Subcutaneous abdominal adipose tissue (tissue), 5 donors: ENCODE measurements at regions not wholly inside any gene's neighbourhood (a gene's known extent, or its start where the extent isn't known, plus 50 kb on each side); places are given as distances from the start of the nearest gene placed in this dataset.

Experiments used
- H3K27ac ChIP-seq: one replicate; pipeline ENCODE4 v1.7.0; 2013; ENCODE audit warnings: low read depth, mild to moderate bottlenecking, inconsistent platforms, low read length, moderate library complexity
- H3K27me3 ChIP-seq, 5 donors: one replicate each; pipeline ENCODE4 v1.7.0; 2013; ENCODE audit warnings: low read length in 5 of 5, inconsistent platforms in 1 of 5; ENCODE audit not compliant: control insufficient read depth in 5 of 5, insufficient read depth in 4 of 5
- H3K36me3 ChIP-seq, 5 donors: one replicate each; pipeline ENCODE4 v1.7.0; 2013; ENCODE audit warnings: low read length in 5 of 5; ENCODE audit not compliant: control insufficient read depth in 5 of 5, insufficient read depth in 5 of 5
- H3K4me1 ChIP-seq, 5 donors: one replicate each; pipeline ENCODE4 v1.7.0; 2013; ENCODE audit warnings: low read length in 5 of 5, mild to moderate bottlenecking in 3 of 5, moderate library complexity in 1 of 5; ENCODE audit not compliant: control insufficient read depth in 5 of 5, insufficient read depth in 5 of 5
- H3K4me3 ChIP-seq, 5 donors: one replicate each; pipeline ENCODE4 v1.7.0; 2013; ENCODE audit warnings: low read length in 5 of 5, low read depth in 1 of 5
- H3K9ac ChIP-seq, 5 donors: one replicate each; pipeline ENCODE4 v1.7.0; 2013; ENCODE audit warnings: low read length in 5 of 5, mild to moderate bottlenecking in 4 of 5, moderate library complexity in 3 of 5
- H3K9me3 ChIP-seq, 5 donors: one replicate each; pipeline ENCODE4 v1.7.0; 2013; ENCODE audit warnings: low read length in 5 of 5; ENCODE audit not compliant: control insufficient read depth in 5 of 5
- donor health status: healthy.
- donor health status: healthy.
- donor health status: healthy.
- donor health status: healthy.
- donor health status: healthy.

- H3K27ac ChIP-seq: no peak overlapping the region
- no peak overlapping the region for H3K4me3 ChIP-seq
- no peaks in the 10 kb centered on the region for H3K4me1 ChIP-seq
- H3K9me3 ChIP-seq: peaks cover 0 to 7% (median 0%) of the 10 kb centered on the region in 5 donors
- no peak overlapping the region for H3K9ac ChIP-seq
- no peaks in the 10 kb centered on the region for H3K36me3 ChIP-seq
- H3K27me3 ChIP-seq: no peaks in the 10 kb centered on the region
Observed at GRCh38 chr2:103823847-103824246, 1030.1 kb upstream of the POU3F3 start.

GRCh38 chr2:103847276-103847675 lies 1006.6 kb upstream of the POU3F3 start:
- Histone ChIP-seq H3K27ac (no peak overlapping the region), H3K27me3 (no peaks in the 10 kb centered on the region), H3K36me3 (no peaks in the 10 kb centered on the region), H3K4me1 (no peaks in the 10 kb centered on the region), H3K9me3 (peaks cover 0 to 13% (median 4%) of the 10 kb centered on the region in 5 donors), H3K9ac (no peak overlapping the region), H3K4me3 (no peak overlapping the region)

- Histone ChIP-seq H3K9ac (no peak overlapping the region), H3K36me3 (no peaks in the 10 kb centered on the region), H3K27me3 (no peaks in the 10 kb centered on the region), H3K4me1 (no peaks in the 10 kb centered on the region), H3K9me3 (no peaks in the 10 kb centered on the region), H3K4me3 (no peak overlapping the region), H3K27ac (no peak overlapping the region)
Observed at GRCh38 chr2:103859238-103859637, 994.7 kb upstream of the POU3F3 start.

- Histone ChIP-seq H3K4me3 (no peak overlapping the region), H3K27ac (no peak overlapping the region), H3K4me1 (no peaks in the 10 kb centered on the region), H3K9ac (no peak overlapping the region), H3K9me3 (no peaks in the 10 kb centered on the region), H3K36me3 (no peaks in the 10 kb centered on the region), H3K27me3 (no peaks in the 10 kb centered on the region)
Observed at GRCh38 chr2:103860016-103860415, 993.9 kb upstream of the POU3F3 start.

GRCh38 chr2:103868396-103868795 lies 985.5 kb upstream of the POU3F3 start:
- Histone ChIP-seq H3K36me3 (no peaks in the 10 kb centered on the region), H3K27ac (no peak overlapping the region), H3K27me3 (no peaks in the 10 kb centered on the region), H3K4me3 (no peak overlapping the region), H3K4me1 (no peaks in the 10 kb centered on the region), H3K9me3 (no peaks in the 10 kb centered on the region), H3K9ac (no peak overlapping the region)

GRCh38 chr2:103873716-103874351 lies 980.1 kb upstream of the POU3F3 start:
- Histone ChIP-seq H3K4me3 (no peak overlapping the region), H3K9ac (no peak overlapping the region)

GRCh38 chr2:103875131-103875530 lies 978.8 kb upstream of the POU3F3 start:
- Histone ChIP-seq H3K27me3 (no peaks in the 10 kb centered on the region), H3K9me3 (no peaks in the 10 kb centered on the region), H3K27ac (no peak overlapping the region), H3K9ac (no peak overlapping the region), H3K36me3 (no peaks in the 10 kb centered on the region), H3K4me3 (no peak overlapping the region), H3K4me1 (no peaks in the 10 kb centered on the region)

More at GRCh38 chr2:103873716-103874351, 980.1 kb upstream of the POU3F3 start:
- no peaks in the 10 kb centered on the region for H3K36me3 ChIP-seq
- H3K27ac ChIP-seq: no peak overlapping the region
- no peaks in the 10 kb centered on the region for H3K4me1 ChIP-seq
- H3K9me3 ChIP-seq: no peaks in the 10 kb centered on the region
- no peaks in the 10 kb centered on the region for H3K27me3 ChIP-seq

GRCh38 chr2:103875531-103875930 lies 978.4 kb upstream of the POU3F3 start:
- no peaks in the 10 kb centered on the region for H3K27me3 ChIP-seq
- H3K9me3 ChIP-seq: no peaks in the 10 kb centered on the region
- no peaks in the 10 kb centered on the region for H3K36me3 ChIP-seq
- no peak overlapping the region for H3K9ac ChIP-seq
- no peaks in the 10 kb centered on the region for H3K4me1 ChIP-seq
- H3K4me3 ChIP-seq: no peak overlapping the region
- H3K27ac ChIP-seq: no peak overlapping the region

GRCh38 chr2:103876611-103877010 lies 977.3 kb upstream of the POU3F3 start:
- H3K4me1 ChIP-seq: no peaks in the 10 kb centered on the region
- H3K9ac ChIP-seq: no peak overlapping the region
- no peaks in the 10 kb centered on the region for H3K36me3 ChIP-seq
- no peaks in the 10 kb centered on the region for H3K27me3 ChIP-seq
- no peak overlapping the region for H3K4me3 ChIP-seq
- H3K27ac ChIP-seq: no peak overlapping the region
- no peaks in the 10 kb centered on the region for H3K9me3 ChIP-seq

- Histone ChIP-seq H3K9ac (no peak overlapping the region), H3K9me3 (no peaks in the 10 kb centered on the region), H3K4me3 (no peak overlapping the region), H3K27ac (no peak overlapping the region), H3K4me1 (no peaks in the 10 kb centered on the region), H3K27me3 (no peaks in the 10 kb centered on the region), H3K36me3 (no peaks in the 10 kb centered on the region)
Observed at GRCh38 chr2:103879101-103879500, 974.8 kb upstream of the POU3F3 start.
